ENCODE measurements at regions not wholly inside any gene's neighbourhood (a gene's known extent, or its start where the extent isn't known, plus 50 kb on each side); places are given as distances from the start of the nearest gene placed in this dataset.

GRCh38 chr1:220976390-220976789, 97.1 kb downstream of the HLX start:
- no peak for DNase-seq (ENCODE audit: low read depth in 1 of 2, low spot score in 1 of 2)
- no peak overlapping the region for H3K27ac ChIP-seq (replicated peaks)

GRCh38 chr1:220979371-220979770, 100.1 kb downstream of the HLX start:
- H3K4me3 ChIP-seq (replicated peaks; ENCODE audit: insufficient read depth, low read length) = no peak overlapping the region
- H3K27ac ChIP-seq (replicated peaks) = no peak overlapping the region
- no peaks in the 10 kb centered on the region for H3K27me3 ChIP-seq (ENCODE audit: insufficient read depth, poor library complexity, severe bottlenecking)
- no peak for DNase-seq (ENCODE audit: low read depth in 1 of 2, low spot score in 1 of 2)
- no peak for TF ChIP-seq SPI1 (IDR thresholded peaks at IDR 0.05; ENCODE audit: borderline replicate concordance, low read depth)
- TF ChIP-seq REST (IDR thresholded peaks at IDR 0.05; ENCODE audit: insufficient replicate concordance, low read depth) = no peak
- no peak for TF ChIP-seq POLR2AphosphoS5 (IDR thresholded peaks at IDR 0.05; ENCODE audit: low read depth)
- TF ChIP-seq GABPA (IDR thresholded peaks at IDR 0.05; ENCODE audit: low read depth) = no peak
- TF ChIP-seq CTCF (IDR thresholded peaks at IDR 0.05; ENCODE audit: insufficient read depth, low read length) = no peak

More at GRCh38 chr1:220976390-220976789, 97.1 kb downstream of the HLX start:
- Histone ChIP-seq H3K4me3 (replicated peaks; ENCODE audit: insufficient read depth, low read length) (no peak overlapping the region), H3K27me3 (ENCODE audit: insufficient read depth, poor library complexity, severe bottlenecking) (no peaks in the 10 kb centered on the region)
- no peak for TF ChIP-seq SPI1 (IDR thresholded peaks at IDR 0.05; ENCODE audit: borderline replicate concordance, low read depth)
- TF ChIP-seq CTCF (IDR thresholded peaks at IDR 0.05; ENCODE audit: insufficient read depth, low read length) = no peak
- no peak for TF ChIP-seq POLR2AphosphoS5 (IDR thresholded peaks at IDR 0.05; ENCODE audit: low read depth)
- TF ChIP-seq GABPA (IDR thresholded peaks at IDR 0.05; ENCODE audit: low read depth) = no peak
- no peak for TF ChIP-seq REST (IDR thresholded peaks at IDR 0.05; ENCODE audit: insufficient replicate concordance, low read depth)

- H3K27me3 ChIP-seq (ENCODE audit: insufficient read depth, poor library complexity, severe bottlenecking) = no peaks in the 10 kb centered on the region
- H3K4me3 ChIP-seq (replicated peaks; ENCODE audit: insufficient read depth, low read length) = no peak overlapping the region
- H3K27ac ChIP-seq (replicated peaks) = no peak overlapping the region
- no peak for TF ChIP-seq CTCF (IDR thresholded peaks at IDR 0.05; ENCODE audit: insufficient read depth, low read length)
- no peak for TF ChIP-seq SPI1 (IDR thresholded peaks at IDR 0.05; ENCODE audit: borderline replicate concordance, low read depth)
- TF ChIP-seq REST (IDR thresholded peaks at IDR 0.05; ENCODE audit: insufficient replicate concordance, low read depth) = no peak
- TF ChIP-seq POLR2AphosphoS5 (IDR thresholded peaks at IDR 0.05; ENCODE audit: low read depth) = no peak
- DNase-seq (ENCODE audit: low read depth in 1 of 2, low spot score in 1 of 2) = no peak
These were observed 103.4 kb downstream of the HLX start for GRCh38 chr1:220982686-220983085.
